ENCODE measurements at regions not wholly inside any gene's neighbourhood (a gene's known extent, or its start where the extent isn't known, plus 50 kb on each side); places are given as distances from the start of the nearest gene placed in this dataset.
"Not testable (repeated sequence)": the region's sequence is repeated elsewhere in the genome, so short reads cannot be mapped to it uniquely, and the experiment has no call there.

GRCh38 chr1:112143871-112144441, 154.5 kb upstream of the KCND3 start:
- no peaks in the 10 kb centered on the region for H3K9me3 ChIP-seq (ENCODE audit: control insufficient read depth, low read length)
- H3K4me3 ChIP-seq (ENCODE audit: extremely low read depth, insufficient read depth, low read length, poor library complexity, severe bottlenecking), result no peak overlapping the region
- WGBS, 2 experiments (ENCODE audit: insufficient coverage in 2 of 2), result 82 to 84% methylated on average over 9 of the region's 10 CpGs
- no peak overlapping the region for H3K27ac ChIP-seq (ENCODE audit: low read depth, low read length, severe bottlenecking)
- H3K36me3 ChIP-seq (ENCODE audit: control insufficient read depth, insufficient read depth, low read length), result no peaks in the 10 kb centered on the region
- no peaks in the 10 kb centered on the region for H3K4me1 ChIP-seq (ENCODE audit: control insufficient read depth, insufficient read depth, low read length, poor library complexity, severe bottlenecking)

GRCh38 chr1:112144733-112145426, 155.4 kb upstream of the KCND3 start:
- Histone ChIP-seq H3K27ac (ENCODE audit: low read depth, low read length, severe bottlenecking) (no peak overlapping the region), H3K4me1 (ENCODE audit: control insufficient read depth, insufficient read depth, low read length, poor library complexity, severe bottlenecking) (no peaks in the 10 kb centered on the region), H3K36me3 (ENCODE audit: control insufficient read depth, insufficient read depth, low read length) (no peaks in the 10 kb centered on the region), H3K9me3 (ENCODE audit: control insufficient read depth, low read length) (no peaks in the 10 kb centered on the region), H3K4me3 (ENCODE audit: extremely low read depth, insufficient read depth, low read length, poor library complexity, severe bottlenecking) (no peak overlapping the region)
- WGBS, 2 experiments (ENCODE audit: insufficient coverage in 2 of 2), result 65 to 77% methylated on average over 2 to 4 of the region's 4 CpGs

GRCh38 chr1:112146201-112146715, 156.8 kb upstream of the KCND3 start:
- H3K36me3 ChIP-seq (ENCODE audit: control insufficient read depth, insufficient read depth, low read length), result no peaks in the 10 kb centered on the region
- H3K4me3 ChIP-seq (ENCODE audit: extremely low read depth, insufficient read depth, low read length, poor library complexity, severe bottlenecking), result no peak overlapping the region
- no peaks in the 10 kb centered on the region for H3K9me3 ChIP-seq (ENCODE audit: control insufficient read depth, low read length)
- no peak overlapping the region for H3K27ac ChIP-seq (ENCODE audit: low read depth, low read length, severe bottlenecking)
- no peaks in the 10 kb centered on the region for H3K4me1 ChIP-seq (ENCODE audit: control insufficient read depth, insufficient read depth, low read length, poor library complexity, severe bottlenecking)

- 57 to 80% methylated on average over 6 to 11 of the region's 14 CpGs for WGBS, 2 experiments (ENCODE audit: insufficient coverage in 2 of 2)
Observed at GRCh38 chr1:112160214-112160613, 170.7 kb upstream of the KCND3 start.

GRCh38 chr1:112165375-112165774, 175.9 kb upstream of the KCND3 start:
- no peaks in the 10 kb centered on the region for H3K9me3 ChIP-seq (ENCODE audit: control insufficient read depth, low read length)
- H3K36me3 ChIP-seq (ENCODE audit: control insufficient read depth, insufficient read depth, low read length), result no peaks in the 10 kb centered on the region
- H3K4me1 ChIP-seq (ENCODE audit: control insufficient read depth, insufficient read depth, low read length, poor library complexity, severe bottlenecking), result peaks cover 8% of the 10 kb centered on the region
- no peak overlapping the region for H3K27ac ChIP-seq (ENCODE audit: low read depth, low read length, severe bottlenecking)
- 89 to 100% methylated on average over 1 to 2 of the region's 3 CpGs for WGBS, 2 experiments (ENCODE audit: insufficient coverage in 2 of 2)
- no peak overlapping the region for H3K4me3 ChIP-seq (ENCODE audit: extremely low read depth, insufficient read depth, low read length, poor library complexity, severe bottlenecking)

More at GRCh38 chr1:112160214-112160613, 170.7 kb upstream of the KCND3 start:
- not testable (repeated sequence) for H3K4me1 ChIP-seq (ENCODE audit: control insufficient read depth, insufficient read depth, low read length, poor library complexity, severe bottlenecking); H3K4me3 ChIP-seq (ENCODE audit: extremely low read depth, insufficient read depth, low read length, poor library complexity, severe bottlenecking); H3K27ac ChIP-seq (ENCODE audit: low read depth, low read length, severe bottlenecking); H3K9me3 ChIP-seq (ENCODE audit: control insufficient read depth, low read length); H3K36me3 ChIP-seq (ENCODE audit: control insufficient read depth, insufficient read depth, low read length)

- Histone ChIP-seq H3K36me3 (ENCODE audit: control insufficient read depth, insufficient read depth, low read length) (no peaks in the 10 kb centered on the region), H3K4me1 (ENCODE audit: control insufficient read depth, insufficient read depth, low read length, poor library complexity, severe bottlenecking) (peaks cover 8% of the 10 kb centered on the region), H3K27ac (ENCODE audit: low read depth, low read length, severe bottlenecking) (no peak overlapping the region), H3K4me3 (ENCODE audit: extremely low read depth, insufficient read depth, low read length, poor library complexity, severe bottlenecking) (no peak overlapping the region), H3K9me3 (ENCODE audit: control insufficient read depth, low read length) (no peaks in the 10 kb centered on the region)
Observed at GRCh38 chr1:112169517-112169916, 180.0 kb upstream of the KCND3 start.

- no peaks in the 10 kb centered on the region for H3K9me3 ChIP-seq (ENCODE audit: control insufficient read depth, low read length)
- H3K4me1 ChIP-seq (ENCODE audit: control insufficient read depth, insufficient read depth, low read length, poor library complexity, severe bottlenecking), result peaks cover 8% of the 10 kb centered on the region
- no peak overlapping the region for H3K27ac ChIP-seq (ENCODE audit: low read depth, low read length, severe bottlenecking)
- WGBS, 2 experiments (ENCODE audit: insufficient coverage in 2 of 2), result 29 to 33% methylated on average over 1 of the region's 2 CpGs
- no peaks in the 10 kb centered on the region for H3K36me3 ChIP-seq (ENCODE audit: control insufficient read depth, insufficient read depth, low read length)
- no peak overlapping the region for H3K4me3 ChIP-seq (ENCODE audit: extremely low read depth, insufficient read depth, low read length, poor library complexity, severe bottlenecking)
Observed at GRCh38 chr1:112172294-112172882, 182.9 kb upstream of the KCND3 start.

GRCh38 chr1:112177314-112177713, 187.8 kb upstream of the KCND3 start:
- Histone ChIP-seq H3K9me3 (ENCODE audit: control insufficient read depth, low read length) (no peaks in the 10 kb centered on the region), H3K4me3 (ENCODE audit: extremely low read depth, insufficient read depth, low read length, poor library complexity, severe bottlenecking) (no peak overlapping the region), H3K4me1 (ENCODE audit: control insufficient read depth, insufficient read depth, low read length, poor library complexity, severe bottlenecking) (no peaks in the 10 kb centered on the region), H3K36me3 (ENCODE audit: control insufficient read depth, insufficient read depth, low read length) (no peaks in the 10 kb centered on the region), H3K27ac (ENCODE audit: low read depth, low read length, severe bottlenecking) (no peak overlapping the region)
- 76 to 97% methylated on average over 3 to 4 of the region's 6 CpGs for WGBS, 2 experiments (ENCODE audit: insufficient coverage in 2 of 2)

- Histone ChIP-seq H3K36me3 (ENCODE audit: control insufficient read depth, insufficient read depth, low read length) (no peaks in the 10 kb centered on the region), H3K4me3 (ENCODE audit: extremely low read depth, insufficient read depth, low read length, poor library complexity, severe bottlenecking) (no peak overlapping the region), H3K4me1 (ENCODE audit: control insufficient read depth, insufficient read depth, low read length, poor library complexity, severe bottlenecking) (no peaks in the 10 kb centered on the region), H3K27ac (ENCODE audit: low read depth, low read length, severe bottlenecking) (no peak overlapping the region), H3K9me3 (ENCODE audit: control insufficient read depth, low read length) (no peaks in the 10 kb centered on the region)
Observed at GRCh38 chr1:112188611-112189010, 199.1 kb upstream of the KCND3 start.

GRCh38 chr1:112196008-112196588, 199.9 kb upstream of the CTTNBP2NL start:
- Histone ChIP-seq H3K27ac (ENCODE audit: low read depth, low read length, severe bottlenecking) (no peak overlapping the region), H3K4me1 (ENCODE audit: control insufficient read depth, insufficient read depth, low read length, poor library complexity, severe bottlenecking) (no peaks in the 10 kb centered on the region), H3K36me3 (ENCODE audit: control insufficient read depth, insufficient read depth, low read length) (no peaks in the 10 kb centered on the region), H3K4me3 (ENCODE audit: extremely low read depth, insufficient read depth, low read length, poor library complexity, severe bottlenecking) (no peak overlapping the region), H3K9me3 (ENCODE audit: control insufficient read depth, low read length) (no peaks in the 10 kb centered on the region)
- WGBS, 2 experiments (ENCODE audit: insufficient coverage in 2 of 2), result 63 to 65% methylated on average over 3 to 4 of the region's 4 CpGs

- H3K4me1 ChIP-seq (ENCODE audit: control insufficient read depth, insufficient read depth, low read length, poor library complexity, severe bottlenecking), result no peaks in the 10 kb centered on the region
- WGBS, 2 experiments (ENCODE audit: insufficient coverage in 2 of 2), result 85 to 94% methylated on average over 3 to 4 of the region's 4 CpGs
- H3K4me3 ChIP-seq (ENCODE audit: extremely low read depth, insufficient read depth, low read length, poor library complexity, severe bottlenecking), result no peak overlapping the region
- H3K27ac ChIP-seq (ENCODE audit: low read depth, low read length, severe bottlenecking), result no peak overlapping the region
- H3K36me3 ChIP-seq (ENCODE audit: control insufficient read depth, insufficient read depth, low read length), result no peaks in the 10 kb centered on the region
- H3K9me3 ChIP-seq (ENCODE audit: control insufficient read depth, low read length), result no peaks in the 10 kb centered on the region
Observed at GRCh38 chr1:112196731-112197130, 199.3 kb upstream of the CTTNBP2NL start.
